ENCODE measurements at regions not wholly inside any gene's neighbourhood (a gene's known extent, or its start where the extent isn't known, plus 50 kb on each side); places are given as distances from the start of the nearest gene placed in this dataset.

DNA sequence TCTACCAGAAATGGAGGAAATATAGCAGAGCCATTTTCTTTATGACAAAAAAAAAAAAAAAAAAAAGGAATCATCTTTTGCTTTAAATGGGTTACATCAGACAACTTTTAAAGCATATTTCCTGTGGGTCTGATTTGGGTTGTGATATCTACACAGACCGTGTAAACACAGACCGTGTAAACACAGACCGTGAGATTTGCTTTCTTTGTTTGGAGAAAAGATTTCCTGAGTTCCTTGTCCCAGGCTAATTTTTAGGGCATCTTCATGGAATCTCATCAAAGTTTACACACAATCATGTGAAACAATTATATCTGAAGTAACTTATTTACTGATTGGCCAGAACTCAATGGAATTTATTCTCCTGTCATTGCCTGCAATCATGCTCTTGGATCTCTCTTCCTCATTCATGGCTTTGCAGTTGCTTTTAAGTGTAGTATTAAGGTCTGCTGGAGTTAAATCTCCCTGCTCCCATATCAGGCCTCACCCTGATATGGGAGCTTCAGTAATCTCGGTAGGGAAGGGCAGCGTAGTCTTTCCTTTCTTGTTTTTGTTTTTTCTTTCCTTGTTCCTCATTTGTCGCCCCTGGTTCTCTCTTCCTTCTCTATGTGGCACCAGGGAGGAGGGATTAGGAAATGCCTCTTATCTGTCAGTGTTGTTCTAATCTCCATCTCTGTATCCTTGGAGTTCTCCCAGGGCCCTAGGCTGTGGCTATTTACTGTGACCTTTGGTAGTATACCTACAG lies 248.6 kb upstream of the JADE1 start (continued):
- TF ChIP-seq PURB (CRISPR knock-in tag; IDR thresholded peaks at IDR 0.05; ENCODE audit: low read depth) (no peak), SPI1 (IDR thresholded peaks at IDR 0.05; ENCODE audit: borderline replicate concordance, low read depth, low read length) (0 out of 2 replicates have a peak, but pooled peaks have one; percentile 5), FOXA3 (CRISPR knock-in tag; conservative IDR thresholded peaks at IDR 0.05 in 1 of 2, IDR thresholded peaks at IDR 0.05 in 1 of 2) (peak in 1 of 2 experiments; percentile 80; a peak in 2 of 4 replicates), FOXJ2 (tag; IDR thresholded peaks at IDR 0.05) (peak; percentile 64; the same call in 1 of the 2 replicates), FOSL1 (tag; conservative IDR thresholded peaks at IDR 0.05) (0 out of 2 replicates have a peak, but pooled peaks have one; percentile 23), HDAC2 (IDR thresholded peaks at IDR 0.05) (peak; percentile 67; the same call in 1 of the 2 replicates), SMAD4 (CRISPR knock-in tag; conservative IDR thresholded peaks at IDR 0.05) (peak; percentile 33; the same call in 1 of the 2 replicates), ZEB2 (IDR thresholded peaks at IDR 0.05) (no peak), CEBPG (CRISPR knock-in tag; IDR thresholded peaks at IDR 0.05) (no peak), CEBPG (tag; conservative IDR thresholded peaks at IDR 0.05 in 1 of 2, IDR thresholded peaks at IDR 0.05 in 1 of 2) (peak in 1 of 2 experiments; percentile 71; a peak in 2 of 4 replicates), KDM1A (IDR thresholded peaks at IDR 0.05) (0 out of 4 replicates have a peak, but pooled peaks of 1 of the 2 experiments have one; percentile 19), ARID1B (IDR thresholded peaks at IDR 0.05) (peak; percentile 14; the same call in 1 of the 2 replicates), CTBP1 (IDR thresholded peaks at IDR 0.05; ENCODE audit: borderline replicate concordance) (peak; percentile 97), ETV1 (tag; conservative IDR thresholded peaks at IDR 0.05; ENCODE audit: low read depth) (0 out of 2 replicates have a peak, but pooled peaks have one; percentile 38), RCOR1 (IDR thresholded peaks at IDR 0.05; ENCODE audit: borderline replicate concordance in 1 of 2, low read depth in 2 of 2, low read length in 2 of 2) (peak in 1 of 2 experiments; percentile 78; a peak in 1 of 4 replicates), MTA1 (IDR thresholded peaks at IDR 0.05; ENCODE audit: borderline replicate concordance) (peak; percentile 77; the same call in 1 of the 2 replicates), ZNF175 (CRISPR knock-in tag; IDR thresholded peaks at IDR 0.05; ENCODE audit: low read depth) (0 out of 2 replicates have a peak, but pooled peaks have one; percentile 71), FUS (optimal IDR thresholded peaks at IDR 0.05; ENCODE audit: low read depth, low read length) (no peak), SOX6 (IDR thresholded peaks at IDR 0.05) (peak; percentile 98)
- TF ChIP-seq, protein P1, sequence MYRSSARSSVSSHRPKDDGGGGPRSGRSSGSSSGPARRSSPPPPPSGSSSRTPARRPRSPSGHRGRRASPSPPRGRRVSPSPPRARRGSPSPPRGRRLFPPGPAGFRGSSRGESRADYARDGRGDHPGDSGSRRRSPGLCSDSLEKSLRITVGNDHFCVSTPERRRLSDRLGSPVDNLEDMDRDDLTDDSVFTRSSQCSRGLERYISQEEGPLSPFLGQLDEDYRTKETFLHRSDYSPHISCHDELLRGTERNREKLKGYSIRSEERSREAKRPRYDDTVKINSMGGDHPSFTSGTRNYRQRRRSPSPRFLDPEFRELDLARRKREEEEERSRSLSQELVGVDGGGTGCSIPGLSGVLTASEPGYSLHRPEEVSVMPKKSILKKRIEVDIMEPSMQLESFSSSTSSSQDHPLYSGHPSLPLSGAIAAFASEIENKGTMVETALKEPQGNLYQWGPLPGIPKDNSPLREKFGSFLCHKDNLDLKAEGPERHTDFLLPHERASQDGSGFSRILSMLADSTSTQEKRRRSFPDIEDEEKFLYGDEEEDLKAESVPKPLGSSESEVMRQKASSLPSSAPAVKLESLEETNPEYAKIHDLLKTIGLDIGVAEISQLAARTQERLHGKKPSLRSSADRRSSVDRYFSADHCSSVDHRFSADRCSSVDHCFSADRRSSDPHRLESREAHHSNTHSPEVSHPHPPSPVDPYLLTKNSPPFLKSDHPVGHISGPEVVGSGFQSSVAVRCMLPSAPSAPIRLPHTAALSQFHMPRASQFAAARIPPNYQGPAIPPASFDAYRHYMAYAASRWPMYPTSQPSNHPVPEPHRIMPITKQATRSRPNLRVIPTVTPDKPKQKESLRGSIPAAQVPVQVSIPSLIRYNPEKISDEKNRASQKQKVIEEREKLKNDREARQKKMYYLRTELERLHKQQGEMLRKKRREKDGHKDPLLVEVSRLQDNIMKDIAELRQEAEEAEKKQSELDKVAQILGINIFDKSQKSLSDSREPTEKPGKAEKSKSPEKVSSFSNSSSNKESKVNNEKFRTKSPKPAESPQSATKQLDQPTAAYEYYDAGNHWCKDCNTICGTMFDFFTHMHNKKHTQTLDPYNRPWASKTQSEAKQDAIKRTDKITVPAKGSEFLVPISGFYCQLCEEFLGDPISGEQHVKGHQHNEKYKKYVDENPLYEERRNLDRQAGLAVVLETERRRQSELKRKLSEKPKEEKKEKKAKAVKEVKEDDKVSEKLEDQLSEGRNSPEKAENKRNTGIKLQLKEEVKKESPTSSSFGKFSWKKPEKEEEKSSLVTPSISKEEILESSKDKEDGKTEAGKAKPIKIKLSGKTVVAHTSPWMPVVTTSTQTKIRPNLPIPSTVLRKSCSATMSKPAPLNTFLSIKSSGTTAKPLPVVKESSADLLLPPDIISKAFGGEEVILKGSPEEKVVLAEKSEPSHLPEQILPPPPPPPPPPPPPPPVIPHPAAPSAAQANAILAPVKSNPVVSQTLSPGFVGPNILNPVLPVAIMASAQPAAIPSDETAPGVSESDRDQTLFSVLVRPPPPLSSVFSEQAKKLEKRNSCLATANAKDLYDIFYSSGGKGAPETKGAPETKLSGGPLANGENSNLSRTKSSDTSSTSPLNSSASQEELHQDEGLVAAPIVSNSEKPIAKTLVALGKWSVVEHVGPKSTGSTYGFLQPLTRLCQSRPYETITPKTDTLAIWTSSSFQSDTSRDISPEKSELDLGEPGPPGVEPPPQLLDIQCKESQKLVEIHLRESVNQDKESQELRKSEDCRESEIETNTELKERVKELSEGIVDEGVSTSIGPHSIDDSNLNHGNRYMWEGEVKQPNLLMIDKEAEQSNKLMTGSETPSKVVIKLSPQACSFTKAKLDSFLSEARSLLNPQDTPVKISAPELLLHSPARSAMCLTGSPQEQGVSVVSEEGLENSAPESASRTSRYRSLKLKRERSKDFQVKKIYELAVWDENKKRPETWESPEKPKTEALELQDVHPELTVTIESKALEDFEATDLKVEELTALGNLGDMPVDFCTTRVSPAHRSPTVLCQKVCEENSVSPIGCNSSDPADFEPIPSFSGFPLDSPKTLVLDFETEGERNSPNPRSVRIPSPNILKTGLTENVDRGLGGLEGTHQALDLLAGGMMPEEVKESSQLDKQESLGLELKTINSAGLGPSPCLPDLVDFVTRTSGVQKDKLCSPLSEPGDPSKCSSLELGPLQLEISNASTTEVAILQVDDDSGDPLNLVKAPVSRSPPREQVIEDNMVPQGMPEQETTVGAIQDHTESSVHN (IDR thresholded peaks at IDR 0.05; ENCODE audit: borderline replicate concordance in 1 of 2, low read depth in 1 of 2) = 0 out of 4 replicates have a peak, but pooled peaks of 1 of the 2 experiments have one; percentile 28
